HFF-Myc (cell line): ENCODE measurements at regions not wholly inside any gene's neighbourhood (a gene's known extent, or its start where the extent isn't known, plus 50 kb on each side); places are given as distances from the start of the nearest gene placed in this dataset.

Source experiments
- DNase-seq: peaks from one replicate; pipeline ENCODE4 v3.0.0-alpha.2; 2011; ENCODE audit warnings: low read depth; ENCODE audit errors: extremely low read depth
- H3K4me3 ChIP-seq: replicated peaks from 2 replicates; pipeline ENCODE4 v1.5.1; 2011; ENCODE audit warnings: low read depth, mild to moderate bottlenecking, control low read depth, low read length
- TF ChIP-seq, protein P1 (sequence below): IDR thresholded peaks from 2 replicates; pipeline ENCODE4 v1.5.1; 2012; ENCODE audit warnings: mild to moderate bottlenecking, low read depth, low read length, control low read depth; ENCODE audit errors: missing control alignments

DNA sequence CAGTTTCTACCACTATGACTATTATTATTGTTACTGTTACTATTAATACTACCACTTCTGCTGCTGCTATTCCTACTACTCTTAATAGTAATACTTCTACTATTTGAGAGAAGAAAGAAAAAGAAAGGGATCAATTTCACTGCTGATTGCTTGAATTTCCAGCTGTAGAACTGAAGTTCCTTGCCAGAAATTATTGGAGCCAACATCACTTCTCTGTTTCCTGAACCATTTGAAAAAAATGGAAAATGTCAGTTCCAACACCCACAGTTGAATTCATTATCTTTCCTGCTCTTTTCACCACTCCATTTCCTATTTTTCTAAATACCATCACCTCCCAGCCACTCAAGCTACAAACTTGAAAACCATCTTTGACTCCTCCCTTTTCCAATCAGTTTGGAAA lies 54.1 kb upstream of the PIK3C2G start:
- no peak overlapping the region for H3K4me3 ChIP-seq
- TF ChIP-seq, protein P1, sequence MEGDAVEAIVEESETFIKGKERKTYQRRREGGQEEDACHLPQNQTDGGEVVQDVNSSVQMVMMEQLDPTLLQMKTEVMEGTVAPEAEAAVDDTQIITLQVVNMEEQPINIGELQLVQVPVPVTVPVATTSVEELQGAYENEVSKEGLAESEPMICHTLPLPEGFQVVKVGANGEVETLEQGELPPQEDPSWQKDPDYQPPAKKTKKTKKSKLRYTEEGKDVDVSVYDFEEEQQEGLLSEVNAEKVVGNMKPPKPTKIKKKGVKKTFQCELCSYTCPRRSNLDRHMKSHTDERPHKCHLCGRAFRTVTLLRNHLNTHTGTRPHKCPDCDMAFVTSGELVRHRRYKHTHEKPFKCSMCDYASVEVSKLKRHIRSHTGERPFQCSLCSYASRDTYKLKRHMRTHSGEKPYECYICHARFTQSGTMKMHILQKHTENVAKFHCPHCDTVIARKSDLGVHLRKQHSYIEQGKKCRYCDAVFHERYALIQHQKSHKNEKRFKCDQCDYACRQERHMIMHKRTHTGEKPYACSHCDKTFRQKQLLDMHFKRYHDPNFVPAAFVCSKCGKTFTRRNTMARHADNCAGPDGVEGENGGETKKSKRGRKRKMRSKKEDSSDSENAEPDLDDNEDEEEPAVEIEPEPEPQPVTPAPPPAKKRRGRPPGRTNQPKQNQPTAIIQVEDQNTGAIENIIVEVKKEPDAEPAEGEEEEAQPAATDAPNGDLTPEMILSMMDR, result no peak
- DNase-seq, result no peak

DNA sequence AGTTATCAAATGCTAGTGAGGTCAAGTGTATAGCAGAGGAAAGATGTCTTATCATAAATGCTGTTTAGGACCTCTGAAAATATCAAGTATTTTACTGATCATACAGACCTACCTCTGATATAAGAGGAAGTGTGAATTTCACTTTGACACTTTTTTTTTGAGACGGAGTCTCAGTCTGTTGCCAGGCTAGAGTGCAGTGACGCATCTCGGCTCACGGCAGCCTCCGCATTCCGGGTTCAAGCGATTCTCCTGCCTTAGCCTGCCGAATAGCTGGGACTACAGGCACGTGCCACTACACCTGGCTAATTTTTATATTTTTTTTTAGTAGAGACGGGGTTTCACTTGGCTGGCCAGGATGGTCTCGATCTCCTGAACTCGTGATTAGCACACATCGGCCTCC lies 55.1 kb upstream of the PIK3C2G start:
- no peak overlapping the region for H3K4me3 ChIP-seq
- TF ChIP-seq, protein P1, result no peak
- DNase-seq, result no peak

DNA sequence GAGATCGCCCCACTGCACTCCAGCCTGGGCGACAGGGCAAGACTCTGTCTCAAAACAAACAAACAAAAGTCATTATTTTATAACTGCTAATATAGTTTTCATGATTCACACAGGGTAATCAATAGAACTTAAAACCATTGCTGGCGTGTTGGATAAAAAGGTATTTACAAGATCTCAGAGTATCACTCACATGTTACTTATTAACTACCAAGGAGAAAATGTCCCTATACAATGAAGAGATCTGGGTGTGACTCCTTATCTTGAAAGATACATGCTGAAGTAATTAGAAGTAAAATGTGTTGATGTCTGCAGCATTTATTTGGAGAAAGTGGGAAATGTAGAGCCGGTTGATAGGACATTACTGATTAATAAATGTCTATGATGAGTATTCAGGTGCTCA lies 57.3 kb upstream of the PIK3C2G start:
- DNase-seq, result no peak
- TF ChIP-seq, protein P1, result no peak

DNA sequence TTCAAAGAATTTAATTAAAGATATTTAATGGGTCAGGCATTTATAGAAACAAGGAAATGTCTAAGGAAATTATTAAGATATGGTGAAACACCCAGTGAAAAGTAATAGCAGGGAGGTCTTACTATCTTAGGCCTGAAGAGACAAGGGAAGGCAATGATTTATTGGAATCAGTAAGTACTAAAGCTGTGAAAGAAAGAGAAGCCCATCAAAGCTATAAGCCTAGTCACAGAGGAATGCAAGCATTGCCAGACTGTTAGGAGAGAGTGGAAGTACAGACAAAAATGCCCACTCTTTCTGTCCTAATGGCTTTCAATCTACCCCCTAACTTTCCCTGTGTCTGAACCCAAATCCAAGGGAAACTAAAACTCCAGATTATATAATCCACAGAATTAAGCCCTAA lies 69.2 kb upstream of the PIK3C2G start:
- H3K4me3 ChIP-seq, result no peak overlapping the region
- TF ChIP-seq, protein P1, result no peak
- no peak for DNase-seq

More for the DNA sequence above, 57.3 kb upstream of the PIK3C2G start:
- H3K4me3 ChIP-seq, result no peak overlapping the region

DNA sequence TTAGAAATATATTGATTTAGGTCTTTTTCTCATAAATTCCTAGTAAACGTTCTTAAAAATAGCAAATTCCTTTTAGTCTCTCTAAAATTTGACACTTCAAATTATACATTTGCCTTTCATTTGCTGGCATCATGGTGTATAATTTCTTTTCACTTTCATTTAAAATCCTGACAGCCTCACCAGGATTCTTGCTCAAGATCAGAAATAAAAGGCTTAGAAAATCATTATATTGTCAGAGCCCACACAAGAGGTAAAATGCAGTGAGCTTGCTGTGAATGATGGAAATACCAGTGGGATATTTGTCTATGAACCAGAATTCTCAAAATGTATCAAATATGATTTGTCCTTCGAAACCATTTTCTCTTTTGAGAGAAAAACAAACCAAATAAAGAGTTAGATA lies 78.2 kb upstream of the PIK3C2G start:
- no peak for DNase-seq
- TF ChIP-seq, protein P1, result no peak
- no peak overlapping the region for H3K4me3 ChIP-seq

DNA sequence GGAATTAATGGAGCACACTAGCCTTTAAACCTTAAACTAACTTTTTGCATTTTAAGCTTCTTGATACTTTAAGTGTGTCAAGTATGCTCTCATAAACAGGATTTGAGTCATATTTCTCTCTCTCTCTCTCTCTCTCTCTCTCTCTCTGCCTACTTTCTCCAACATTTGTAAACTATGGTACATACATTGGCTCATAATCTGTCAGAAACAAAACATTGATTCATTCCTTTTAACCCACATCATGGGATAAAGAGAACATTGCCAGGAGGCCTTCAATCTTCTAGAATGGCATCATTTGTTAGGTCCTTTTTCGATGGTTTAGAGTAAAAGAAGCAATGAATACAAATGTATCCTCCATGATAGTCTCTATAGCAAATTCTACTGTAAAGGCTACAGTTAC lies 81.6 kb upstream of the RERGL start:
- no peak overlapping the region for H3K4me3 ChIP-seq
- no peak for DNase-seq
- TF ChIP-seq, protein P1, result no peak

DNA sequence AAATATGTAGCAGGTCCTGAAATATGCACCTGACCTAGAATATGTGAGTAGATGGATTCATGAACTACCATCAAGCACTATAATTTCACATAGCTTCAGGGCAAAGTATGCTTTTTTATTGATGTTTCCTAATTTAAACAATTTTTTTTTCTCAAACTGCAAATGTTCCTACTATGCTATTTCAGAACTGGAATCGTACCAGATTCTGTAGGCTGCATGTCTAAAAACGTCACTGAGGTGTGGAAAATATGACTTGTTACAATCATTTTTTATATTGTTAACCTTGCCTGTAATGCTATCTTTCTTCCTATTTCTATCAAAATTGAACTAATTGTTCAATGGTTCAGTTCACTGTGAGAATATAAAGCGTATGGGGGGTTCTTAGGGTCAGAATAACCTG lies 78.0 kb upstream of the RERGL start:
- no peak overlapping the region for H3K4me3 ChIP-seq
- TF ChIP-seq, protein P1, result no peak
- DNase-seq, result no peak
